Lower leg skin (tissue), 3 donors: ENCODE measurements at regions not wholly inside any gene's neighbourhood (a gene's known extent, or its start where the extent isn't known, plus 50 kb on each side); places are given as distances from the start of the nearest gene placed in this dataset.

Experiments
- POLR2A ChIP-seq, 2 donors: fragments of 450-650 bp; IDR thresholded peaks; one replicate each; pipeline ENCODE4 v1.6.1; 2016 to 2017; ENCODE audit warnings: antibody characterized with exemption in 2 of 2, mild to moderate bottlenecking in 1 of 2, moderate library complexity in 1 of 2
- TF ChIP-seq, protein P1 (sequence below), 3 donors: fragments of 450-650 bp; IDR thresholded peaks; one replicate each; pipeline ENCODE4 v1.5.1; 2016; ENCODE audit warnings: antibody characterized with exemption in 3 of 3, mild to moderate bottlenecking in 3 of 3, moderate library complexity in 2 of 3

GRCh38 chr3:148232389-148232788 is 465.3 kb upstream of the AGTR1 start:
- TF ChIP-seq, protein P1, sequence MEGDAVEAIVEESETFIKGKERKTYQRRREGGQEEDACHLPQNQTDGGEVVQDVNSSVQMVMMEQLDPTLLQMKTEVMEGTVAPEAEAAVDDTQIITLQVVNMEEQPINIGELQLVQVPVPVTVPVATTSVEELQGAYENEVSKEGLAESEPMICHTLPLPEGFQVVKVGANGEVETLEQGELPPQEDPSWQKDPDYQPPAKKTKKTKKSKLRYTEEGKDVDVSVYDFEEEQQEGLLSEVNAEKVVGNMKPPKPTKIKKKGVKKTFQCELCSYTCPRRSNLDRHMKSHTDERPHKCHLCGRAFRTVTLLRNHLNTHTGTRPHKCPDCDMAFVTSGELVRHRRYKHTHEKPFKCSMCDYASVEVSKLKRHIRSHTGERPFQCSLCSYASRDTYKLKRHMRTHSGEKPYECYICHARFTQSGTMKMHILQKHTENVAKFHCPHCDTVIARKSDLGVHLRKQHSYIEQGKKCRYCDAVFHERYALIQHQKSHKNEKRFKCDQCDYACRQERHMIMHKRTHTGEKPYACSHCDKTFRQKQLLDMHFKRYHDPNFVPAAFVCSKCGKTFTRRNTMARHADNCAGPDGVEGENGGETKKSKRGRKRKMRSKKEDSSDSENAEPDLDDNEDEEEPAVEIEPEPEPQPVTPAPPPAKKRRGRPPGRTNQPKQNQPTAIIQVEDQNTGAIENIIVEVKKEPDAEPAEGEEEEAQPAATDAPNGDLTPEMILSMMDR (IDR thresholded peaks at IDR 0.05), result no peak
- no peak for TF ChIP-seq POLR2A (IDR thresholded peaks at IDR 0.05)
